ENCODE measurements at regions not wholly inside any gene's neighbourhood (a gene's known extent, or its start where the extent isn't known, plus 50 kb on each side); places are given as distances from the start of the nearest gene placed in this dataset.
"Not testable (repeated sequence)": the region's sequence is repeated elsewhere in the genome, so short reads cannot be mapped to it uniquely, and the experiment has no call there.

DNA sequence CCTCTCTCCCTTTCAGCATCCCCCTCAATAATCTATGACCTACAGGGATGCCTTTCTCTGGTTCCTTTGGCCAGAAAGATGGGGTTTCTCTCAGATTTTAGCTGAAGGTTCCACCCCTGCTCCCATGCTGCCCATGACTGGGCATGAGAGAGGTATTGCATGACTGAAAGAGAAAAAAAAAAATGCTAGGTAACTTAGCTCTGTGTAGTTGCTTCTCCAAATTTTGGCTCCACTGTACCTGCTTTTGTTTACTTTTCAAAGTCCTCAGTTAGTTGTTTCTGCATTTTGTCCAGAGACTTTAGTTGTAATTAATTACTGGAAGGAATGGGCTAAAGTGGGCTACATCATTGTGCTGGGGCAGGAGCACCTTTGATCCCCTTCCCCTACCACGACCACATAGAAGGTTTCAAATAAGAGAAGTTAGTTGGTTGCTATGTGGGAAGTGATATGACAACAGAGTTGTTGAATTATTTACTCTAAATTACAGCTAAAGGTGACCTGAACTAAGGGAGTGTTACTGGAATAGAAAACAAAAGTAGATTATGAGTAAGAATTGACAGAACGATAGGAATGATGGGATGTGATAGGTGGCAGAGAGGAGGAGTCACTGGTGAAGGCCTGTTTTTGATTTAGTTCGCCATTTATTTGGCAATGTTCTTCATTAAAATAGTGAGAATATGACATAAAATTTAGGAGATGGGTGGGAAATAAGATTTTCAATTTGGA is 605.4 kb upstream of the NR2F2 start:
- no peak for DNase-seq (ENCODE audit: low read depth, low spot score)

DNA sequence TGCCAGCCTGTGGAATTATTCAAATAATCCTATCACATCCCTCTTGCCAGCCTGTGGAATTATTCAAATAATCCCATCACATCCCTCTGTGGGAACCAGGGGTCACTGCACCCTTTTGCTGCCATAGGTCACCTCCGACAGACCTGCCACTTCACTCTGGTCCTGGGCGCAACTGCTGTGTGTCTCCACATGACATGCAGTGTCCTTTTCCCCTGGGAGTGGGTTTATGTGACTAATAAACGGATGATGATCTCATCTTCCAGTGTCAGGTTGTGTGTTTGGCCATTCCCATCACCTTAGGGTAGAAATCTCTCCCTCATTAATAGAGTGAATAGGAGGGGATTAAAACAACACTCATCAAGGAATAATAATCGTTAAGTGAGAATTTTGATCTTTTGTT is 603.6 kb upstream of the NR2F2 start:
- no peak for DNase-seq (ENCODE audit: low read depth, low spot score)

DNA sequence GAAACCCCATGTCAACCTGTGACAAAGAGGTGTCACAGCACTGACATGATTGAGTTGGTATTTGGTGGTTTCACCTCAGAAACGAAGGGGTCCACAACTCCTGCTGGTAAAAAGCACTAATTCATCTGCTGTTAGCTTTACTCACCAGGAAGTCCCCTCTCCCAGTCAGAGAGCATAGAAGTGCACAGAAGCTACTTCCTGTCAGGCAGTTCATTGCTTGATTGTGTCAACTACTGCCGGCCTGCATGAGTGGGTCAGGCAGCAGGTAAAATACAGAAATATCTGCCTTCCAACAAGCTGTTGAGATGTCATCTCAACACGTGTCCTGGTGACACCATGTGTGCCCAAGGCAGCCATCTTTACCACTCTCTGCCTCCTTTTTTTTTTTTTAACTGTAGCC is 596.6 kb upstream of the NR2F2 start:
- DNase-seq (ENCODE audit: low read depth, low spot score), result no peak

DNA sequence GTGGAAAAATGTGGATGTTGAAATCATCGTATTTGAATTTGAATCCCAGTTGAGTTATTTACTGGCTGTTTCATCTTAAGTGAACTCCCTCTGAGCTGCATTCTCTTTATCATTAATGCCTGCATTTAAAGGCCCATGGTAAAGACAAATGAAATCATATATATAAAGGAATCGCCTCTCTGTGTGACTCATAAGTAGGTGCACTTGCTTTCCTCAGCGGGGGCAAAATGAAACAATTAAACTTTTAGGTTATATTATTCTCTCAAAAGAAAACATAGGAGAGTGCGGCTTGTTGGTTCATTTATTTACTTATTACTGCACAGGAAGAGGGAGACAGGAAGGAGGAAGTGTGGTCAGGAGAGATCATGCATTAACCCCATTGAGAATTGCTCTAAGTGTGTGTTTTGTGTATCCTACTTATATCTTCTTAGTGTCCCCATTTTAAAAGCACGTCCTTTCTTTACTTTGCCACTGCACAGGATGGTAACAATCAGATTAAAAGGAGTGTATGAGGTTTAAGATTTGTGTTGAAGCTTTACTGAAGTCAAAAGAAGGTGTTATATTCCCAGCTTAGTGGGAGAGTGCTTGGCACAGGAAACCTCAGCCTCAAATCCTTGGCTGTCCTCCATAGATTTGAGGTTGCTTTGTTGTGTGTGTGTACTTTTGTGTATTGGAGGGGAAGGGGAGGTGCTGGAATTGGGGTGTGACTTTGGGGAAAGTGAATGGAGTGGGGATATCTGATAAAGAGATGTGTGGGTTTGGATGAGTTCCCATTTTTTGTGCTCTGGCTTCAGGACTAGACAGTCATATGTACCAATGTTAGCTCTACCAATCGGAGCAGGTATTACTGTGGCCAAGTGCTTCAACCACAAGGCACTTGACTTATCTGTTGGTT is 595.8 kb upstream of the NR2F2 start:
- DNase-seq (ENCODE audit: low read depth, low spot score), result no peak

DNA sequence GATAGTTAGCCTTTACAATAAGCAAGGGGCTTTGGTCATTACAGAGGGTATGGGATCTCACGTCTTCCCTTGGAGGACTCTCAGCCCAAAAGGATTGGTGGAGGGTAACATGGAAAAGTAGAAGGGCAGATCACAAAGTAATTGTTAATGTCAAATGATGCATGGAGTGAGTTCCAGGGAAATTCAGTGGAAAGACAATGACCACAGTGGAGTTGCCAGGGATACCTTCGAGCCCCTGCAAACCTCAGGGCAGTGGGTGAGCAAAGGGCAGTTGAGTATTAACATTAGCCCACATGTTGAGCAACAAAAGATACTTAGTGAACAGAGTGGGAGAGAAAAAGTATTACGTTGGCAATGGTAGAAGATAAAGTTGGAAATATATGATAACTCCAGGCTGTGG is 593.4 kb upstream of the NR2F2 start:
- DNase-seq (ENCODE audit: low read depth, low spot score), result no peak

DNA sequence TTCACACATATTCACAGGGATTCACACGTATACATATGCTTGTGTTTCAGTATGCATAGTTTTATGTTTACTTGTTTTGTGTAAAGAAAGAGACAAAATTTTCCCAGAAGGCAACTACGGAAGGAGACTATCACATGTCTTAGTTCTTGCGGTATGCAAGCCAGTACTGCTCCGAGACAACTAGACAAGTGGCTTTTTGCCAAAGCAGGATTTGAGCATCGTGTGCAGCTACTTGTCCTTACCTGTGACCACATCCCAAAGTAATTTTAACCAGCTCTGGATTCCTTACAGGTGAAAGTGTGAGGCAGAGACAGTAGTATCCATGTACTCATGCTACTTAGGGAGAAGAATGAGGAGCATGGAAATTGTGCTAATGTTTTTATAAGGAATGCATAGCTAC is 591.4 kb upstream of the NR2F2 start:
- DNase-seq (ENCODE audit: low read depth, low spot score), result no peak

DNA sequence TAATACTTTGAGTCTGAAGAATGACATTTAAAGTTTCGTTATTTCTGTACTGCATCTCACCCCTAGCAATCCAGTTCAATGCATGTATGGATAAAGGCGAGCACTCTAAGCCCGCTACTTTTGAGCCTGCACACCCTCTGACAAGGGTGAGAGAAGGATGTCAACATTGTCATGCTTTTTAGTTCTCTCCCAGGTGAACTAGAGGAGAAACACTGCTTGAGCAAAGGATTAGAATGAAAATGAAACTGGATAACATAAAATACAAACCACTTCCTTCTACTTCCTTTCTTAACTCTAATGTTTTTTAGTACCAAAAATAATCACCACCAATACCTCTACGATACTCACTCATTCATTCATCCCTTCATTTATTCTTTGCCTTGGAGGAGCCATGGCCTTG is 588.7 kb upstream of the NR2F2 start:
- DNase-seq (ENCODE audit: low read depth, low spot score), result no peak

DNA sequence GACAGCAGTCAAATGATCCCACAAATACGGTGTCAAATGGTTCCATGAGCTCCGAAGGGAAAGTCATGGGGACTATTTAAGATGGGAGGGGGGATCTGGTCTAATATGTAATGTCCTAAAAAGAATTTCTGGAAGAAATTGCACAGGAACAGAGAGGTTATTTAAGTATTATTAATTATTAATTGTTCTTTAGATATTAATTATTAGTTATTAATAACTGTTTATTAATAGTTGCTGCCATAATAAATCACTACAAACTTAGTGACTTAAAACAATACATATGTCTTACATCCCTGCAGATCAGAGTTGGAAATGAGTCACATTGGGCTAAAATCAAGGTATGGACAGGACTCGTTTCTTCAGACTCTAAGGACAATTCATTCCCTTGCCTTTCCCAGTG is 588.2 kb upstream of the NR2F2 start:
- DNase-seq (ENCODE audit: low read depth, low spot score), result no peak

DNA sequence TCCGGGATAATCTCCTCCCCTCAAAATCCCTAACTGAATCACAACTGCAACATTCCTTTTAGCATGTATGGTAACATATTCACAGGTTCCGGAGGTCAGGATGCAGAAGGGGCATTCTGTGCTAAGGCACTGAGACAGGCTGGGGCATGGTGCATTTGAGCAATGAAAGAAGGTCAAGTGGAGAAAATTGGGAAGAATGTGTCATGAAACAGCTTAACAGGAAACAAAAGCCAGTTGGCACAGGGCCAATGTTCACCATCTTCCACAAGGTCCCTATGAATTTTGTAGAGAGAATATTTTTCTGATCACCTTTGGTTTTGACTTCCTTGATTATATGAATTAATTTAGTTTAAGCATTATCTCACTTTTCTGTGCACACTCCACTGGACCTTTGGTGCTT is 587.7 kb upstream of the NR2F2 start:
- DNase-seq (ENCODE audit: low read depth, low spot score), result no peak

DNA sequence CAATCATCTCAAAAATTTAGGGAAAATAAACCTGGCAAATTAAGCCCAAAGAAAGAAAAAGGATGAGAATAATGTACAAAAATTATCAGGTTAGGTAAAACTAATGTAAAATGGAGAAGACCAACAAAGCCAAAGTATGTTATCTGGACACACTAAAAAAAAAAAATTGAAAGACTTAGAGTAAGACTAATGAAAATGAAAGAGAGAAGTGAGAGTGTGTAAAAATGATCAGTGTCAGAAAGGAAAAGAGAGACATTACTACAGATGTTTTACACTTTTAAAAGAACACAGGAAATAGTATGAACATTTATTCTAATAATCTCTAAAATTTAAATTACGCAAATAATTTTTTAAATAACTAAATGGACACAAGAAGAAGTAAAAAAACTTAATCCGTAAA is 573.3 kb upstream of the NR2F2 start:
- DNase-seq (ENCODE audit: low read depth, low spot score), result no peak

DNA sequence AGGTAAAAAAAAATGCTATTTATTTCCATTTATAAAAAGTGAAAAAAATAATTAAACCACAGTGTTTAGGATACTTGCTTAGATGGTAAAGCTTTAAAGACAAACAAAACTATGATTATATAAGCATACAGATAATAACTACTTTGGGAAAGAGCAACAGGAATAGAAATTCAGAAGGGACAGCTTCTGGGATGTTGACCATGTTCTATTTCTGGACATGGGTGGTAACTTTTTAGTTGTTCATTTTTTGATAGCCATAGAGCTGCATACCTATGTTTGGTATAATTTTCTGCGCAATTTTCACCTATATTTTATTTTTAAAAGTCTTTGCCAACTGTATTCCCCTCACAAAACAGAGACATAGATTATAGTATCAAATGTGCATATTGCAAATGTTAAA is 572.0 kb upstream of the NR2F2 start:
- DNase-seq (ENCODE audit: low read depth, low spot score), result no peak

DNA sequence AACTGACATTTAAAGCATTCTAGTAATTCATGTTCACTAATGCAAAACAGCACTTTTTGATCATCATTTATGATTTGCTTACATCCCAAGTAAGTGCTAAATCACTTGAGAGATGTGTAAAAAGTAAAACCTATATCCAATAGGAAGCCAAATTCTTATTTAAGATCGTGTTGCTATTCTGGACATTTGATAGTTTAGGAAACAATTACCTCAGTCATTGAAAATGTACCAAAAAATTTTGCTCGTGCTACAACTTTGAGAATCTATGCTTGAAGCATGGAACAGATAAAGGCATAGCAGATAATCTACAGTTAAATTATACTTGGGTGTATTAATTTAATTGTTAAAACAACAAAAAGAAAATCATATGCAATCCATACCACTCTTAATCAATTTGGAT is 571.6 kb upstream of the NR2F2 start:
- DNase-seq (ENCODE audit: low read depth, low spot score), result no peak

DNA sequence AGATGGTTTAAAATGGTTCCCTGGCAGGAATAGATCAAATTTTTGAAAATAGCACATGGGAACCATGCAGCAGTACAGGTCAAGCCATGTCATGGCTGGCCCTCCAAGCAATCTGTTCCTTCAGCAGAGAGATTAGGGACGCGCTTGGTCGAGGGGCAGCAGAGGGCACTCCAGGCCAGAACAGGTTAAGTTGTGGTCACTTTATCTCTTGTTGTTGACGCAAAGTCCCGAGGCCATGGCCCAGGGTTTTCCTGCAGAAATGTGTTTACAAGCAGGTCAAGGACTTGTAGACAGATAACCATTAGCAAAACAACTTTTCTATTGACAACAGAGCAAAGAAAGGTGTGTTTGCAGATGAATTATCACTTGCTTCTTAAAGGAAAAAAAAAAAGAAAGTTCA is 570.0 kb upstream of the NR2F2 start:
- DNase-seq (ENCODE audit: low read depth, low spot score), result no peak

DNA sequence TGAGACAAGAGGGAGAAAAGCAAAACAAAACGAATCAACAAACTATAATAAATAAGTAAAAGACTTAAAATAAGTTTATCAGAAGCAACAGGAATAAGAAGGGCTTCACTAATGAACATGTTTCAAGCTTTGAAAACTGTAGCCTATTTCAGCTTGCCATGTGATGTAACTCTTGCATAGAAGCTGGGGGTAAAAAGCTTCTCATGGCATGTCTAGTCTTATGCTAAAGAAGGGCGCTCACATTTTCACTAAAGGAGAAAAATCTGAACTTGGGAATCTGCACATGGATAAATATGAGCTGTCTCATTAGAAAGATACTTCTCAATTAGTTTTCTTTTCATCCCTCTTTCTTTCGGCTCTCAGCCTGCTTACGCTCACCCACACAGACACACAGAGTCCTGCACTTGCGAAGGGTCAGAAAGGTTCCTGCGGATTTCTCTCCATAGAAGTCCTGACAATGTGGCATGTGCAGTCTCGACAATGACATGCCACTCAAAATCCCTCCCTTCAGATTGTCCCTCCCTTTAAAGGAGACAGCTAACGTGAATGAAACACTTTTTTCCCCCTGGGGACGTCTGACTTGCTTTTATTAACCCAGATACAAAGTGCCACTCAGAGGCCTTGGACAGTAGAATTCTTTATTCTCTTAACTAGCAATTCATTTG is 568.9 kb upstream of the NR2F2 start:
- no peak for DNase-seq (ENCODE audit: low read depth, low spot score)

DNA sequence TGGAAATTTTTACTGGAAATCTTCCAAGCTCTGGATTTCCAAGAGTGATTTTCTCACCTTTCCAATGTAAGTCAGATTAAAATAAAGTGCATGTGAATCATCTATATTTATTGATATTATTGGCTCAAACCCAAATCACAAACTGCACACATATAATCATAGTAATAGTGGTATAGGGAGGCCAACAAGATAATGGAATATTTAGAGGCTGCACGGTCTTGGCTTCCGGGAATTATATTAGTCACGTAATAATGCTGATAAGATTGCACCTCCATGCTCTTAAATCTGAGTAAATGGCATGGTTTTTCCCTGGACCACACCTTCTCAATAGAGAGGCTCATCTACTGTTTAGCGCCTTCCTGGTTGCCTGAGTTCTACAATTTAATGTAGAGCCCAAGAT is 567.1 kb upstream of the NR2F2 start:
- no peak for DNase-seq (ENCODE audit: low read depth, low spot score)

DNA sequence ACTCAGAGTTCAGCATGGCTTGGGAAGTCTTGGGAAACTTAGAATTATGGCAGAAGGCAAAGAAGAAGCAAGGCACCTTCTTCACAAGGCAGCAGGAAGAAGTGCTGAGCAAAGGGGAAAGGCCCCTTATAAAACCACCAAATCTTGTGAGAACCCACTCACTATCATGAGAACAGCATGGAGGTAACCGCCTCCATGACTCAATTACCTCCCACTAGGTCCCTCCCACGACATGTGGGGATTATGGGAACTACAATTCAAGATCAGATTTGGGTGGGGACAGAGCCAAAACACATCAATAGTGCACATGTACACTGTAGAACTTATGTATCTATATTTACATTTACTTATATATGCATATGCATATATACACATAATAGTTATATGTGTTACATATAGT is 565.3 kb upstream of the NR2F2 start:
- DNase-seq (ENCODE audit: low read depth, low spot score), result no peak

DNA sequence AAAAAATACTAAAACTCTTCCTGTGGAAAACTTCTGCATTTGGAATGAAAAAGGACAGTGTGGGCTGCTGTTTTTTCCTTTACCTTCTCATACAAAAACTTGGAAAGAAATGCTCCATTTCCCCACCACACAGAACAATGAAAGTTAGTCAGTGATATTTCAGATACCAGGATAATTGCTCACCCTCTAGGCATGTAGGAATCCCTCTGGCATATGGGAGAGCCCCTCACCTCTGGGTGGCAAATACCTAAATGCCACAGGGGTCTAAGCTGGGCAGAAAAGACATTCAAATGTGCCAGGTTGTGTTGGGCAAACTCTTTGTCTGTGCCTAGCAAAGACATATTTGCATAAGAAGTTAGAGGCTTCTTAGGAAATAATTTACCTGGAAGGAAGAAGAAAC is 560.3 kb upstream of the NR2F2 start:
- no peak for DNase-seq (ENCODE audit: low read depth, low spot score)

DNA sequence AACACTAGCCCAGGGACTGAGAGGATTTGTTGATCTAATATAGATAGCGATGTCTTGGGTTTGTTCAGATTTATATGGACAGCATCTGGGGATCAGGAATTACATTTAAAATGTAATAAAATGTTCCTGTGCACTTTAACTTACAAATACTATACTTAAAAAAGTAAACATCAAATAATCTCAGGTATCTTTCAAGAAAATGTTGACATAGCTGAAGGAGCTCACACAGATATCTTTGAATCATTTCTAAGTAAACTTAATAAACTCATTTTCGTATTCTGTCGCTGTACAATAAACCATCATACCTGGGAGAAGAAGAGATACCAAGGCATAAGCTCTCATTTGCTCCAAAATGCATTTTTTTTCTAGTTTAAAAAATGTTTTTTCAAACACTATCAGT is 557.5 kb upstream of the NR2F2 start:
- no peak for DNase-seq (ENCODE audit: low read depth, low spot score)

DNA sequence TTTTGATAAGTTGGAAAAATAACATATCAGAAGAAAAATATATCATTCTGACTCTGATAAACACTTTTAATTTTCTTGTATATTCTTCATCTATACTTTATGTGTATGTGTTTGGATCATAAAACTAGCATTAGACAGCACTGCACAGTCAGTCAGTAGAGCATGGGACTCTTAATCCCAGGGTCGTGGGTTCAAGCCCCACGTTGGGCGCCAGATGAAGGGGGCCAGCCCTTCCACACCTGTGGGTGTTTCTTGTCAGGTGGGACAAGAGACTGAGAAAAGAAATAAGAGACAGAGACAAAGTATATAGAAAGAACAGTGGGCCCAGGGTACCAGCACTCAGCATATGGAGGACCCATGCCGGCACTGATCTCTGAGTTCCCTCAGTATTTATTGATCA is 546.0 kb upstream of the NR2F2 start:
- DNase-seq (ENCODE audit: low read depth, low spot score), result no peak

DNA sequence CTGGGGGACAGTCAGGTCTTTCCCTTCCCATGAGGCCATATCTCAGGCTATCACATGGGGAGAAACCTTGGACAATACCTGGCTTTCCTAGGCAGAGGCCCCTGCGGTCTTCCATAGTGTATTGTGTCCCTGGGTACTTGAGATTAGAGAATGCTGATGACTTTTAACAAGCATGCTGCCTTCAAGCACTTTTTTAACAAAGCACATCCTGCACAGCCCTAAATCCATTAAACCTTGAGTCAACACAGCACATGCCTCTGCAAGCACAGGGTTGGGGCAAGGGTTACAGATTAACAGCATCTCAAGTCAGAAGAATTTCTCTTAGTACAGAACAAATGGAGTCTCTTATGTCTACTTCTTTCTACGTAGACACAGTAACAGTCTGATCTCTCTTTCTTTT is 545.2 kb upstream of the NR2F2 start:
- not testable (repeated sequence) for DNase-seq (ENCODE audit: low read depth, low spot score)

DNA sequence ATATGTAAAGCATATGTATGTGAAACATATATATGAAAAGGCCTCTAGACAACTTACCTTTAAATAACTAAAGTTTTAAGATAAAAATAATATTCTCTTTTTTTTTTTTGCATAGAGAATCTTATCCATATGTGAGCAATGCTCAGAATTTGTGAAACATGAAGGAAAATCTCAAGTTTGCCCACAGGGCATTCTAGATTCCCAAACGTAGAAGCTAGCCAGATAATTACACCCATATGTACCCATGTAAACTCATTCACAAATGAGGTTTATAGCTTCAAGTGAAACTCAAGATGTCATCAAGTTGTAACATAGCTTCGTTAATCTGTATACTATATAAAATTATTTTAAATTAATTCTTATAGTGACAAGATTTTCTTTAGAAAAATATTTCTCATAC is 537.3 kb upstream of the NR2F2 start:
- DNase-seq (ENCODE audit: low read depth, low spot score), result no peak

DNA sequence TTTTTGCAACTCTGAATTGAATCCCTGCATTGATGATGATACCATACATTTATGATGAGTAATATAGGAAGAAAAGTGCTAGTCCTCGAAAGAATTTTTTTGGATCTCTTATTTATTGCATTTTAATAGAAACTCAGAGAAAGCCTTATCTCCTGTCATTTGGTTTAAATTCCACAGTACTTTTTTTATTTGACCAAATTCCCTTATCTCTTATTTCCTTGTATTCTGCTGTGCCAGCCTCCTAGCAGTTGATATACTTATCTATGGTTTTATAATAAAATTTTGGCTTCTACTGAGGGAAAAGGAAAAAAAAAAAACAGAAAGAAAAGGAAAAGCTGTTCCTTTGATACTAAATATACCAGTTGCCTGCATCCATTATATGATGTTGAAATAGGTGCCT is 535.1 kb upstream of the NR2F2 start:
- DNase-seq (ENCODE audit: low read depth, low spot score), result no peak
